Naive B cell (primary cell): ENCODE measurements at regions not wholly inside any gene's neighbourhood (a gene's known extent, or its start where the extent isn't known, plus 50 kb on each side); places are given as distances from the start of the nearest gene placed in this dataset.
"Not testable (repeated sequence)": the region's sequence is repeated elsewhere in the genome, so short reads cannot be mapped to it uniquely, and the experiment has no call there.

Experiments used
- ATAC-seq, 2 donors: fragments of 150-1000 bp; cut with Tn5 transposase; 2 replicates each; pipeline ENCODE4 v1.10.0; 2021; ENCODE audit warnings: low read depth in 2 of 2, mild to moderate bottlenecking in 2 of 2, moderate library complexity in 2 of 2
- DNase-seq: peaks from one replicate; pipeline ENCODE4 v3.0.0; 2022
- H3K27ac Mint-ChIP-seq, 6 donors: one replicate each; pipeline ENCODE4 v1.8.0; 2020 to 2022; ENCODE audit warnings: mild to moderate bottlenecking in 6 of 6, mixed read lengths in 6 of 6, moderate library complexity in 5 of 6, inconsistent platforms in 2 of 6
- H3K27me3 Mint-ChIP-seq, 3 donors: one replicate each; pipeline ENCODE4 v1.8.0; 2021 to 2022; ENCODE audit warnings: mixed read lengths in 3 of 3, mild to moderate bottlenecking in 1 of 3
- H3K36me3 Mint-ChIP-seq, 2 donors: one replicate each; pipeline ENCODE4 v1.8.0; 2020 to 2022; ENCODE audit warnings: mixed read lengths in 2 of 2, inconsistent platforms in 1 of 2, mild to moderate bottlenecking in 1 of 2
- H3K4me1 Mint-ChIP-seq, 3 donors: one replicate each; pipeline ENCODE4 v1.8.0; 2020 to 2022; ENCODE audit warnings: mixed read lengths in 3 of 3, inconsistent platforms in 1 of 3, mild to moderate bottlenecking in 1 of 3, moderate library complexity in 1 of 3
- H3K4me3 Mint-ChIP-seq, 8 donors: one replicate each; pipeline ENCODE4 v1.8.0; 2020 to 2022; ENCODE audit warnings: mild to moderate bottlenecking in 8 of 8, mixed read lengths in 8 of 8, moderate library complexity in 8 of 8, inconsistent platforms in 2 of 8
- H3K9me3 Mint-ChIP-seq, 7 donors: one replicate each; pipeline ENCODE4 v1.8.0; 2020 to 2022; ENCODE audit warnings: mixed read lengths in 7 of 7, mild to moderate bottlenecking in 5 of 7, inconsistent platforms in 2 of 7, moderate library complexity in 1 of 7

DNA sequence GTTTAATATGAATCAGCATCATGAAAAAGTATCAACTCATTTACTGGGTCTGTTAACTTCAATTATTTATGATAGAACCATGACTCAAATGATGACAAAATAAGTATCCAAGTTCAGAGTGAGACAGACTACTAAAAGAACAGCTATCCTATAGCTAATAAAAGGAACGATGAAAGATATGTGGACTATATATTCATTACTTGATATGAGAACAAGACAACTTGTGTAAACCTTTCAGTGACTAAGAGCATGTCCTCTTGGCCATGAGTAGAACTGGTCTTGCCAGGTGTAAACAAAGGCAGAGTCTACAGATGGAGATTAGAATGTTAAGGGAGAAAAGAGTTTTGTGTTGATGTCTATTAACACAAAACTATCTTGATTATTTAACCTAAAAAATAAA lies 360.4 kb upstream of the ZC3H15 start:
- Mint-ChIP-seq H3K4me1 (peaks cover 0 to 4% (median 0%) of the 10 kb centered on the region in 3 donors), H3K27ac (no peak overlapping the region), H3K27me3 (no peaks in the 10 kb centered on the region), H3K4me3 (no peak overlapping the region), H3K9me3 (peaks cover 0 to 3% (median 0%) of the 10 kb centered on the region in 7 donors), H3K36me3 (peaks cover 0 to 9% of the 10 kb centered on the region in 2 donors)
- ATAC-seq (no peak), DNase-seq (no peak)

- Mint-ChIP-seq H3K4me3 (no peak overlapping the region), H3K27ac (no peak overlapping the region), H3K9me3 (peaks cover 0 to 3% (median 0%) of the 10 kb centered on the region in 7 donors), H3K4me1 (peaks cover 0 to 4% (median 0%) of the 10 kb centered on the region in 3 donors), H3K36me3 (peaks cover 0 to 9% of the 10 kb centered on the region in 2 donors), H3K27me3 (no peaks in the 10 kb centered on the region)
- ATAC-seq (no peak), DNase-seq (no peak)
These were observed 359.9 kb upstream of the ZC3H15 start for GRCh38 chr2:186126181-186126580.

DNA sequence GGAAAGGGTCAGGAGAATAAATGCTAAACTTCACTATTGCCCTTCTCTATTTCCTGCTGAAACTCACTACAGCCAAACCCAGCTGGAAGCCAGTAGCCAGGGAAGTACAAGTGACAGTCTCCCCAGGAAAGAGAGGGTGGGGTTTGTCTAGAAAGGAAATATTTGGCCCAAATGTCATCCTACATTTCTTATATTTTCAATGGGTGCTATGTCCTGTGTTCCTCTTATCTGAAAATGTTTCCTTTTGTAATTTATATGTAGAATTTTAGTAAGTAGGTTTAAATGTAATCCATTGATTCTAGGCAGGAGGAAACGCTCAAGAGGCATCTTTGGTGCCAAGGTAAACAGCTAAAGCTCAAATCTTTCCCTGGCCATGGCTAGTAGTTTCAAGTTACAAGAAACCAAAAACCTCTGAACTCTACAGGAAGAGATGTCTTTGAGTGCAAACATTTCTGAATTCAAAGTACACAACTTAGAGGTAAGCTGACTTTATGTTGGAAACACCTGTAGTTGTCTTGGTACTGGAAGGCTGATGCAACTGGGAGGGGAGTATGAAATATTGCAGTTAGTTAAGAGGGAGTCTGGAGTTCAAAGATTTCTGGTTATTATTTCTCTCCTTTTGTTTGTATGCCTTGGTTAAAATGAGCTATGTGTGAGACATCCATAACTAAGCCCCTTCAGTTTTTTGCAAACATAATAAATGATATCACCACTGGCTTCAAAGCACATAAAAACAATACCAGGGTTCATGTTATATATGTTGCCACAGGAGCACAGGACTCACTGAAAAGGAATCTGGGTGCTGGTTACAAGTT lies 356.1 kb upstream of the ZC3H15 start:
- ATAC-seq: no peak
- H3K27me3 Mint-ChIP-seq: no peaks in the 10 kb centered on the region
- no peak overlapping the region for H3K4me3 Mint-ChIP-seq
- H3K4me1 Mint-ChIP-seq: peaks cover 0 to 4% (median 0%) of the 10 kb centered on the region in 3 donors
- no peak for DNase-seq
- no peak overlapping the region for H3K27ac Mint-ChIP-seq
- H3K36me3 Mint-ChIP-seq: no peaks in the 10 kb centered on the region
- no peaks in the 10 kb centered on the region for H3K9me3 Mint-ChIP-seq

DNA sequence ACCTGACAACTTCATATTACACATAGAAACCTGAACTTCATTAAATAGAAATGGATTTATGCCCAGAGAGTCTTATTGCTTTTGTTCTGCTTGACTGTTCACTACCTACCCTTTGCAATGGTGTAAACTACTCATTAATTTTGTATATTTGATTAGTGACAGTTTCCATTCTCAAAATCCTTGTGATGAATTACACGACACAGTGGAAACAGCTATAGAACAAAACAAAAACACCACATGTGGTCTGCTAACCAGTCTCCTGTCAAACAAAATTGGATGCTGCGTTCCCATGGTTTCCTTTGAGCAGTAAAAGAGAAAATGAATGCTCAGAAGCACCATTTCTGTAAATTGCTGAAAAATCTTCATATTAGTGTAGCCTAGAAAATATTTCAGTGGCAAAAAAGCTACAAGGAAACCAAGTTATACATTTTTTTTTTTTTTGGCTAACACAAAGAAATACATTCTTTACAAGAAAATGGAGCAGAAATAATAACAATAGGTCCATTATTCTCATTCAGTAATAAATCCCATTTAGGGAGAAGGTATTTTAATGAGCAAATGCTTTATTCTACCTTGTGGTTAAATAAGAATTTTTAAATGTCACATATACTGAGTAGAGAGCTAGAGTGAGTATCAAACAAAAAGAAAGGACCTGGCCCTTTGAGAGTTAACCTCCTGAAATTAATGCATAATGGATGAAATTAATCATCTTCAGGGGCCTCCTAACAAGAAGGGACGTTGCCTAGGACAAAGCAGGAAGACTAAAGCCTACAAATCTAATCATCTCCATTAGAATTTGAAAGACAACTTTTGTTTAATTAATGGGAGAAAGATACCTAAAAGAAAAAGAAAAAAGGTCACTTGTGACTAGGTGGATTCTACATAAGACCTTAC lies 355.1 kb upstream of the ZC3H15 start:
- no peaks in the 10 kb centered on the region for H3K36me3 Mint-ChIP-seq
- H3K27me3 Mint-ChIP-seq: no peaks in the 10 kb centered on the region

DNA sequence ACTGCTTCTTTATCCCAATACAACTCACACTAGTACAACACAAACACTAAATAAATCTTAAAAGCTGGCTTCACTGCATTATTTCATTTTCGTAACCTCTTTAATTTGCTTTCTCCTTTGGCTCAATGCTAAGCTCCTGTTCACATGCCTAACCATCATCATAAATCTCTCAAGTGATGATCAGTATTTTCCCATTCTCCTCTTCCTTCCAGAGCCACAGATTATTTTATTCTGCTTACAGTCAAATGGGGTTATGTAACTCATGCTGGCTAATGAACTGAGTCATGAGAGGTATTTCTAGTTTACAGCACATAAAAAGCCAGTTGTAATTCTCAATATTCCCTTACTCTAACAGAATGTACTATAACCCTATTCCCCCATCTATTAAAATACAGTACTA lies 350.4 kb upstream of the ZC3H15 start:
- Mint-ChIP-seq H3K4me1 (no peaks in the 10 kb centered on the region), H3K4me3 (no peak overlapping the region), H3K36me3 (no peaks in the 10 kb centered on the region), H3K27ac (no peak overlapping the region), H3K27me3 (no peaks in the 10 kb centered on the region), H3K9me3 (no peaks in the 10 kb centered on the region)
- DNase-seq (no peak), ATAC-seq (no peak)

More for the DNA sequence above, 355.1 kb upstream of the ZC3H15 start:
- ATAC-seq (no peak), DNase-seq (no peak)
- H3K9me3 Mint-ChIP-seq: no peaks in the 10 kb centered on the region
- H3K4me3 Mint-ChIP-seq: no peak overlapping the region
- no peak overlapping the region for H3K27ac Mint-ChIP-seq
- H3K4me1 Mint-ChIP-seq: peaks cover 0 to 4% (median 0%) of the 10 kb centered on the region in 3 donors

DNA sequence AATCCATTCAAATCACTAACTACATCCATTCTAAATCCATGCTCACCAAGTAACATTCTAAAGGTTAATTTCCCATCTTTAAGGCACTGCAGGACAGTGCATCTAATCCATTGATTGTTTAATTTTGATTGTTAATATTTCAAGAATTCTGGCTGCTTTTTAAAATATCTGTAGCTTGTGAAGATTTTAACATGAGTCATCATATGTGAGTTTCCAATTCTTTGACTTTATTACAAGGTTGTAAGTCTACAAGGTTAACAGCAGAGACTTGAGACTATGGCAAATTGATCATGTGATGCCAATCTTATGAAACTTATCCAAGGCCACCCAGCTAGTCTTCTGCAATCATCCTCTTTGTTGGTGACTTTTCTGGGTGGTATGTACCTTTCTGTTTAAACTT lies 349.2 kb upstream of the ZC3H15 start:
- no peaks in the 10 kb centered on the region for H3K4me1 Mint-ChIP-seq
- ATAC-seq: no peak
- H3K36me3 Mint-ChIP-seq: no peaks in the 10 kb centered on the region
- no peaks in the 10 kb centered on the region for H3K9me3 Mint-ChIP-seq
- no peak overlapping the region for H3K27ac Mint-ChIP-seq
- H3K27me3 Mint-ChIP-seq: no peaks in the 10 kb centered on the region
- no peak for DNase-seq
- H3K4me3 Mint-ChIP-seq: no peak overlapping the region

- DNase-seq (no peak), ATAC-seq (no peak)
- Mint-ChIP-seq H3K27me3 (no peaks in the 10 kb centered on the region), H3K4me3 (no peak overlapping the region), H3K27ac (no peak overlapping the region), H3K36me3 (no peaks in the 10 kb centered on the region), H3K9me3 (no peaks in the 10 kb centered on the region), H3K4me1 (no peaks in the 10 kb centered on the region)
These were observed 347.2 kb upstream of the ZC3H15 start for GRCh38 chr2:186138845-186139244.

DNA sequence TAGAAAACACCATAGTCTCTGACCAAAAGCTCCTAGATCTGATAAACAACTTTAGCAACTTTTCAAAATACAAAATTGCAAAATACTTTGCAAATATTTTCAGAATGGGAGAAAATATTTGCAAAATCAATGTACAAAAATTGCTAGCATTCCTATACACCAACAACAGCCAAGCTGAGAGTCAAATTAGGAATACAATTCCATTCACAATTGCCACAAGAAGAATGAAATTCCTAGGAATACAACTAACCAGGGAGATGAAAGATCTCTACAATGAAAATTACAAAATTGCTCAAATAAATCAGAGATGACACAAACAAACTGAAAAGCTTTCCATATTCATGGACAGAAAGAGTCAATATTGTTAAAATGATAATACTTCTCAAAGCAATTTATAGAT lies 327.0 kb upstream of the ZC3H15 start:
- H3K4me1 Mint-ChIP-seq: peaks cover 0 to 16% (median 2%) of the 10 kb centered on the region in 3 donors
- DNase-seq (no peak), ATAC-seq (no peak)
- H3K9me3 Mint-ChIP-seq: peaks cover 6 to 62% (median 38%) of the 10 kb centered on the region in 7 donors
- no peak overlapping the region for H3K27ac Mint-ChIP-seq
- no peak overlapping the region for H3K4me3 Mint-ChIP-seq
- peaks cover 34 to 38% of the 10 kb centered on the region in 2 donors for H3K36me3 Mint-ChIP-seq
- no peaks in the 10 kb centered on the region for H3K27me3 Mint-ChIP-seq

- H3K9me3 Mint-ChIP-seq: peaks cover 0 to 46% (median 15%) of the 10 kb centered on the region in 7 donors
- H3K4me3 Mint-ChIP-seq: no peak overlapping the region
- peaks cover 10 to 16% of the 10 kb centered on the region in 2 donors for H3K36me3 Mint-ChIP-seq
- H3K27ac Mint-ChIP-seq: no peak overlapping the region
- DNase-seq (no peak), ATAC-seq (no peak)
- no peaks in the 10 kb centered on the region for H3K27me3 Mint-ChIP-seq
- H3K4me1 Mint-ChIP-seq: peaks cover 0 to 8% (median 2%) of the 10 kb centered on the region in 3 donors
These were observed 321.7 kb upstream of the ZC3H15 start for GRCh38 chr2:186164325-186164724.

DNA sequence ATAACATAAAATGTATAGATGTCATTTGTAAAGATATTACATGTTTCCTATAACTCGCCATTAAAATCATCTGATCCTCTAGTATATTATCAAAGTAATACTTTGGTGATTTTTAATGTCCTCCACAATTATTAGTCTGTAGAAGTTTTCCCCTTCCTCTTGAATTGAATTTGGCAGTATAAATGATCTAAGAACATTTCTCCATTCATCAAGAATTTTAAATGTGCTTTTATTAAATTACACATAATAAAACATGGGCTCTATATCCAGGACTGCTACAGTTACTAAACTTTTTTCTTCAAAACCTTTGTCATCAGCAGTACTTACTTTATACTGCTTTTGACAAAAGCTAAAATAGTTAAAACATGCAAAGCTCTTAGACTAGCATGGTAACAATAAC lies 315.4 kb upstream of the ZC3H15 start:
- no peak for DNase-seq
- H3K4me3 Mint-ChIP-seq: no peak overlapping the region
- no peak for ATAC-seq
- peaks cover 0 to 20% (median 5%) of the 10 kb centered on the region in 7 donors for H3K9me3 Mint-ChIP-seq
- no peaks in the 10 kb centered on the region for H3K4me1 Mint-ChIP-seq
- H3K27ac Mint-ChIP-seq: no peak overlapping the region
- peaks cover 0 to 14% of the 10 kb centered on the region in 2 donors for H3K36me3 Mint-ChIP-seq
- H3K27me3 Mint-ChIP-seq: no peaks in the 10 kb centered on the region

DNA sequence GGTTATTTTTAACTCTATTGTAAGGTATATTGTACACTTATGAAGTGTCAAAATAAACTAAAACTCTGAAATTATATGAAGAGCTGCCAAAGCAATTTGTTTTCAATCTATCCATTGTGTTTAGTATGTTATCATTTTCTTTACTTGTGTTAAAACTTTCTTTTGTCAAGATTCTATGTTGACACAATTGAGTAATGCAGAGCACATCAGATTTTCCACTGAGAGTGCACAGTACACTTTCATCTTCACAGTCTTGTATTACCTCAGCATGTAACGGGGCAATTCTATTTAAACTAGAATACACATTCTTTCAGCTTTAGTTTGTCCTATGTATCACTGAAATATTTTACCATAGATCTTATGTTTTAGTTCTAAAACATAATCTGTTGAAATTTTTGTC lies 304.4 kb upstream of the ZC3H15 start:
- Mint-ChIP-seq H3K9me3 (peaks cover 0 to 4% (median 0%) of the 10 kb centered on the region in 7 donors), H3K4me3 (no peak overlapping the region), H3K4me1 (peaks cover 6 to 9% (median 7%) of the 10 kb centered on the region in 3 donors), H3K27me3 (no peaks in the 10 kb centered on the region), H3K27ac (no peak overlapping the region), H3K36me3 (no peaks in the 10 kb centered on the region)
- no peak for DNase-seq
- ATAC-seq: no peak

GRCh38 chr2:186182366-186182765 lies 303.7 kb upstream of the ZC3H15 start:
- H3K27me3 Mint-ChIP-seq: not testable (repeated sequence)

GRCh38 chr2:186183406-186183805 lies 302.7 kb upstream of the ZC3H15 start:
- Mint-ChIP-seq H3K27me3 (no peaks in the 10 kb centered on the region), H3K9me3 (peaks cover 0 to 8% (median 0%) of the 10 kb centered on the region in 7 donors), H3K27ac (no peak overlapping the region), H3K36me3 (no peaks in the 10 kb centered on the region), H3K4me1 (peaks cover 6 to 9% (median 7%) of the 10 kb centered on the region in 3 donors), H3K4me3 (no peak overlapping the region)
- ATAC-seq: peak in 1 of 2 donors; percentile 60
- no peak for DNase-seq

More at GRCh38 chr2:186182366-186182765, 303.7 kb upstream of the ZC3H15 start:
- H3K4me1 Mint-ChIP-seq, H3K9me3 Mint-ChIP-seq, H3K36me3 Mint-ChIP-seq, H3K4me3 Mint-ChIP-seq, ATAC-seq, DNase-seq, H3K27ac Mint-ChIP-seq: not testable (repeated sequence)
